Activated CD4-positive, alpha-beta T cell treated with anti-CD3 and anti-CD28 coated beads, Interleukin-2, Interleukin-6, amounts not matched to agents 100 ng/mL and 50 ng/mL, durations not matched to agents 16 hours and 8 hours (primary cell): ENCODE measurements at regions not wholly inside any gene's neighbourhood (a gene's known extent, or its start where the extent isn't known, plus 50 kb on each side); places are given as distances from the start of the nearest gene placed in this dataset.

Experiments
- DNase-seq: peaks from one replicate; pipeline ENCODE4 v3.0.0-alpha.2; 2020

GRCh38 chr13:97139691-97140090, 82.4 kb upstream of the MBNL2 start:
- no peak for DNase-seq

- no peak for DNase-seq
Observed at GRCh38 chr13:97140131-97140530, 82.0 kb upstream of the MBNL2 start.

GRCh38 chr13:97140611-97141010, 81.5 kb upstream of the MBNL2 start:
- DNase-seq = no peak

- no peak for DNase-seq
Observed at GRCh38 chr13:97141097-97141496, 81.0 kb upstream of the MBNL2 start.

GRCh38 chr13:97141564-97142005, 80.5 kb upstream of the MBNL2 start:
- peak; percentile 71 for DNase-seq

GRCh38 chr13:97142452-97142851, 79.7 kb upstream of the MBNL2 start:
- DNase-seq = no peak

GRCh38 chr13:97145057-97145456, 77.1 kb upstream of the MBNL2 start:
- DNase-seq = no peak

GRCh38 chr13:97148894-97149293, 73.2 kb upstream of the MBNL2 start:
- DNase-seq = no peak

- DNase-seq = no peak
Observed at GRCh38 chr13:97160421-97160820, 61.7 kb upstream of the MBNL2 start.

GRCh38 chr13:97161582-97162231, 60.4 kb upstream of the MBNL2 start:
- DNase-seq = no peak

- DNase-seq = no peak
Observed at GRCh38 chr13:97165502-97166425, 56.4 kb upstream of the MBNL2 start.

GRCh38 chr13:97171136-97171535, 51.0 kb upstream of the MBNL2 start:
- DNase-seq = no peak
